PC-9 (cell line): ENCODE measurements at regions not wholly inside any gene's neighbourhood (a gene's known extent, or its start where the extent isn't known, plus 50 kb on each side); places are given as distances from the start of the nearest gene placed in this dataset.

Source experiments
- BruUV-seq: library from RNA; stranded (reverse); fragments of 400-500 nt; replicated peaks from 2 replicates; lab custom pipeline; 2021; lab: Mats Ljungman, UMichigan
- CTCF ChIA-PET: fragments of 300-600 bp; sonication (Branson Sonifier 250); formaldehyde crosslinking; loops from one replicate; lab custom pipeline; 2022; ENCODE audit warnings: antibody characterized with exemption; lab: Charles Lee
- POLR2A ChIA-PET: fragments of 300-600 bp; sonication (Branson Sonifier 250); formaldehyde crosslinking; loops from one replicate; lab custom pipeline; 2022; ENCODE audit warnings: antibody characterized with exemption; ENCODE audit not compliant: unreplicated experiment; lab: Charles Lee
- DNase-seq, 2 experiments: peaks; one replicate each; pipeline versions ENCODE4 v3.0.0 to v3.0.0-alpha.2; 2015 to 2022; ENCODE audit warnings: mixed read lengths in 1 of 2
- H2AFZ ChIP-seq: fragments of 200-600 bp; sonication (generic); 2 replicates; pipeline ENCODE4 v1.8.1; 2017; ENCODE audit warnings: antibody characterized with exemption
- H3F3A ChIP-seq: fragments of 200-600 bp; sonication (generic); 2 replicates; pipeline ENCODE4 v1.8.1; 2017; ENCODE audit warnings: antibody characterized with exemption, mild to moderate bottlenecking, low read depth; ENCODE audit not compliant: insufficient read depth
- H3K27ac ChIP-seq: fragments of 200-600 bp; sonication (generic); 2 replicates; pipeline ENCODE4 v1.6.1; 2016; ENCODE audit warnings: mixed run types
- H3K27me3 ChIP-seq: fragments of 200-600 bp; sonication (generic); 2 replicates; pipeline ENCODE4 v1.6.1; 2016; ENCODE audit warnings: low read depth, mixed run types; ENCODE audit not compliant: insufficient read depth
- H3K36me3 ChIP-seq: fragments of 200-600 bp; sonication (generic); 2 replicates; pipeline ENCODE4 v1.6.1; 2016; ENCODE audit warnings: low read depth, mixed run types
- H3K4me1 ChIP-seq: fragments of 200-600 bp; sonication (generic); replicated peaks from 2 replicates; pipeline ENCODE4 v1.6.1; 2016; ENCODE audit warnings: mixed run types; ENCODE audit not compliant: insufficient read depth
- H3K4me2 ChIP-seq: fragments of 200-600 bp; sonication (generic); 2 replicates; pipeline ENCODE4 v1.6.1; 2017; ENCODE audit warnings: mixed run types
- H3K4me3 ChIP-seq: fragments of 200-600 bp; sonication (generic); 2 replicates; pipeline ENCODE4 v1.6.1; 2016; ENCODE audit warnings: mixed run types
- H3K79me2 ChIP-seq: fragments of 200-600 bp; sonication (generic); 2 replicates; pipeline ENCODE4 v1.6.1; 2017; ENCODE audit warnings: low read depth, mixed run types
- H3K9me2 ChIP-seq: fragments of 200-600 bp; sonication (generic); 2 replicates; pipeline ENCODE4 v1.8.1; 2017; ENCODE audit warnings: mild to moderate bottlenecking; ENCODE audit not compliant: insufficient read depth
- H3K9me3 ChIP-seq: fragments of 200-600 bp; sonication (generic); 2 replicates; pipeline ENCODE4 v1.8.1; 2016; ENCODE audit warnings: low read depth; ENCODE audit not compliant: insufficient read depth
- H4K20me1 ChIP-seq: fragments of 200-600 bp; sonication (generic); 2 replicates; pipeline ENCODE4 v1.8.1; 2017; ENCODE audit not compliant: insufficient read depth
- EZH2 ChIP-seq: fragments of 200-600 bp; sonication (generic); IDR thresholded peaks from 2 replicates; pipeline ENCODE4 v1.8.0; 2017; ENCODE audit warnings: antibody characterized with exemption, low read depth
- intact Hi-C: fragments of 100-400 bp; cut with micrococcal nuclease; formaldehyde crosslinking; loops from one replicate; pipeline ENCODE4 v1.10.0; 2022; ENCODE audit not compliant: unreplicated experiment
- TF ChIP-seq, protein P1 (sequence below): fragments of 200-600 bp; sonication (generic); conservative IDR thresholded peaks from 2 replicates; pipeline ENCODE4 v1.6.1; 2017; ENCODE audit warnings: mixed run types, antibody characterized with exemption, mild to moderate bottlenecking, moderate library complexity

GRCh38 chr13:78334059-78334458 is 269.3 kb downstream of the POU4F1 start:
- Histone ChIP-seq H2AFZ (peak overlapping the region; percentile 52; the same call in 1 of the 2 replicates), H3K4me3 (no peak overlapping the region), H3K9me3 (no peaks in the 10 kb centered on the region), H3K9me2 (no peaks in the 10 kb centered on the region), H3K27me3 (no peaks in the 10 kb centered on the region), H3K27ac (no peak overlapping the region), H3F3A (no peaks in the 10 kb centered on the region), H3K36me3 (no peaks in the 10 kb centered on the region), H3K79me2 (no peaks in the 10 kb centered on the region), H3K4me1 (no peaks in the 10 kb centered on the region), H4K20me1 (no peaks in the 10 kb centered on the region), H3K4me2 (no peak overlapping the region)
- ChIA-PET POLR2A (no interaction called here), CTCF (no interaction called here)
- BruUV-seq = no TSS peak
- TF ChIP-seq EZH2 = no peak
- TF ChIP-seq, protein P1, sequence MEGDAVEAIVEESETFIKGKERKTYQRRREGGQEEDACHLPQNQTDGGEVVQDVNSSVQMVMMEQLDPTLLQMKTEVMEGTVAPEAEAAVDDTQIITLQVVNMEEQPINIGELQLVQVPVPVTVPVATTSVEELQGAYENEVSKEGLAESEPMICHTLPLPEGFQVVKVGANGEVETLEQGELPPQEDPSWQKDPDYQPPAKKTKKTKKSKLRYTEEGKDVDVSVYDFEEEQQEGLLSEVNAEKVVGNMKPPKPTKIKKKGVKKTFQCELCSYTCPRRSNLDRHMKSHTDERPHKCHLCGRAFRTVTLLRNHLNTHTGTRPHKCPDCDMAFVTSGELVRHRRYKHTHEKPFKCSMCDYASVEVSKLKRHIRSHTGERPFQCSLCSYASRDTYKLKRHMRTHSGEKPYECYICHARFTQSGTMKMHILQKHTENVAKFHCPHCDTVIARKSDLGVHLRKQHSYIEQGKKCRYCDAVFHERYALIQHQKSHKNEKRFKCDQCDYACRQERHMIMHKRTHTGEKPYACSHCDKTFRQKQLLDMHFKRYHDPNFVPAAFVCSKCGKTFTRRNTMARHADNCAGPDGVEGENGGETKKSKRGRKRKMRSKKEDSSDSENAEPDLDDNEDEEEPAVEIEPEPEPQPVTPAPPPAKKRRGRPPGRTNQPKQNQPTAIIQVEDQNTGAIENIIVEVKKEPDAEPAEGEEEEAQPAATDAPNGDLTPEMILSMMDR = no peak
- DNase-seq = no peak
- intact Hi-C loops = no loop called here

DNA sequence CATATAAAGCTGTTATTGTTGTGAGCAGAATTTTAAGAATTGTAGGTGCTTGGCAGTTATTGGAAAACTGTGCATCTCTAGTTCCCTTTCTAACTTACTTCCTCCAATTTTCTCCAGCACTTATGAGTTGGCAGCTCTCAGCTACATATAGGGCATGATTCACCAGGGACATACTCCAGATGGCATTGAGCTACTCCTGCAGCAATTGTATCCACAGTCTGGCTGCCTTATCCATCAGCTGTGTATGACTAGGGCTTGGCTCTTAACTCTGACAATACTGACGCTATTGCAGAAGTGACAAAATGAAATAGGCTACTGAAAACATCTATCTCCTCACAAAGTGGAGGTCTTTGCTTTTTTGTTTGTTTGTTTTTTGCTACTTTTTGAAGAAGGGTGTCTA is 276.7 kb downstream of the POU4F1 start:
- Histone ChIP-seq H3F3A (no peaks in the 10 kb centered on the region), H3K4me3 (no peak overlapping the region), H3K4me2 (no peak overlapping the region), H3K36me3 (no peaks in the 10 kb centered on the region), H3K9me3 (no peaks in the 10 kb centered on the region), H2AFZ (no peak overlapping the region), H3K9me2 (no peaks in the 10 kb centered on the region), H3K27ac (no peak overlapping the region), H4K20me1 (no peaks in the 10 kb centered on the region), H3K79me2 (no peaks in the 10 kb centered on the region), H3K27me3 (no peaks in the 10 kb centered on the region), H3K4me1 (no peaks in the 10 kb centered on the region)
- BruUV-seq = no TSS peak
- DNase-seq = no peak
- CTCF ChIA-PET = no interaction called here
- intact Hi-C loops = no loop called here
- TF ChIP-seq EZH2 = no peak
- TF ChIP-seq, protein P1 = no peak
- POLR2A ChIA-PET = no interaction called here

DNA sequence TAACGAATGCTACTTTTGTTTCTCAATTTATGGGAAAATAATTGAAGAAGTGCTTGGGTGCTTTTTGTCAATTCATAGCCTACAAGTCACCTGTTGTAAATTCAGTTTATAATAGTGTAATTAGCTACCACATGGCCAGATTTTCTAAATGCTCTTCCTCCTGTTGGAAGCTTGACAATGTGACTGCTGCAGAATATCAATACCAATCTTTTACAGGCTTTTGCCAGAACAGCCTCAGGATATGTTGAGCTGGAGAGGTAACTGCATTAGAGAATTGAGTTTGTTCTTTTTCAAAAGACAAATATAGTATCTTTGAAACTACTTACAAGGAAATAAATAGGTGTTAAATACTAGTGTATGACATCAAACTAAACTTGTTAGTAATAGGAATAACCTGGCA is 277.8 kb downstream of the POU4F1 start:
- Histone ChIP-seq H3K79me2 (no peaks in the 10 kb centered on the region), H3K27ac (no peak overlapping the region), H4K20me1 (no peaks in the 10 kb centered on the region), H3K4me3 (no peak overlapping the region), H3K36me3 (no peaks in the 10 kb centered on the region), H3F3A (no peaks in the 10 kb centered on the region), H3K9me2 (no peaks in the 10 kb centered on the region), H2AFZ (no peak overlapping the region), H3K4me1 (no peaks in the 10 kb centered on the region), H3K9me3 (no peaks in the 10 kb centered on the region), H3K4me2 (no peak overlapping the region), H3K27me3 (no peaks in the 10 kb centered on the region)
- POLR2A ChIA-PET = no interaction called here
- DNase-seq = no peak
- TF ChIP-seq, protein P1 = no peak
- no peak for TF ChIP-seq EZH2
- CTCF ChIA-PET = no interaction called here
- intact Hi-C loops = no loop called here
- no TSS peak for BruUV-seq
